A549 (cell line): ENCODE measurements at regions not wholly inside any gene's neighbourhood (a gene's known extent, or its start where the extent isn't known, plus 50 kb on each side); places are given as distances from the start of the nearest gene placed in this dataset.

Experiments
- ATAC-seq, 2 experiments: fragments of 200-7000 bp in 1 of 2; fragments of >200 bp in 1 of 2; cut with Nextera tagmentation in 1 of 2; cut with Tn5 transposase in 1 of 2; 3 replicates each; pipeline versions ENCODE4 v1.8.0 to v1.9.1; 2018 to 2020; ENCODE audit warnings: mild to moderate bottlenecking in 1 of 2, moderate library complexity in 1 of 2
- CTCF ChIA-PET: fragments of 300-600 bp; sonication (Branson Sonifier 250); formaldehyde crosslinking; extraction: SDS; loops from one replicate; lab custom pipeline; 2021; ENCODE audit warnings: antibody characterized with exemption, inconsistent platforms; lab: Yijun Ruan, JAX
- POLR2A ChIA-PET: fragments of 350-600 bp; formaldehyde crosslinking; extraction: SDS; loops from one replicate; lab custom pipeline; 2021; ENCODE audit warnings: antibody characterized with exemption, inconsistent platforms; lab: Yijun Ruan, JAX
- DNase-seq, 2 experiments: peaks; one replicate each; pipeline versions ENCODE4 v3.0.0 to v3.0.0-alpha.2; 2011 to 2016; ENCODE audit warnings: low read depth in 1 of 2, low spot score in 1 of 2
- FAIRE-seq: peaks from 2 replicates; lab custom pipeline; 2011; peaks lifted over from hg19 to GRCh38; lab: Jason Lieb, UNC
- H3K27ac ChIP-seq, 2 experiments: fragments of >200 bp; sonication (Bioruptor Twin); formaldehyde crosslinking; 3 replicates each; pipeline ENCODE4 v1.5.1; 2016 to 2017
- H3K4me1 ChIP-seq: fragments of >200 bp; sonication (Bioruptor Twin); formaldehyde crosslinking; 3 replicates; pipeline ENCODE4 v1.6.1; 2016
- H3K4me2 ChIP-seq: fragments of >200 bp; sonication (Bioruptor Twin); formaldehyde crosslinking; 3 replicates; pipeline ENCODE4 v1.6.1; 2016
- H3K4me3 ChIP-seq: fragments of >200 bp; sonication (Bioruptor Twin); formaldehyde crosslinking; 3 replicates; pipeline ENCODE4 v1.5.1; 2016
- H3K9me3 ChIP-seq: fragments of >200 bp; sonication (Bioruptor Twin); formaldehyde crosslinking; 3 replicates; pipeline ENCODE4 v1.6.1; 2016
- ATOH8 ChIP-seq: fragments of 250-450 bp; sonication (Bioruptor Pico); IDR thresholded peaks from 2 replicates; pipeline ENCODE4 v1.5.0; 2020; ENCODE audit warnings: low read depth, mild to moderate bottlenecking, moderate library complexity
- CHD4 ChIP-seq: fragments of 200-600 bp; sonication (generic); IDR thresholded peaks from 2 replicates; pipeline ENCODE4 v1.6.1; 2016; ENCODE audit warnings: antibody characterized with exemption, mild to moderate bottlenecking, borderline replicate concordance
- ELK1 ChIP-seq: fragments of 150-350 bp; IDR thresholded peaks from 2 replicates; pipeline ENCODE4 v1.6.1; 2014; ENCODE audit warnings: low read depth, mild to moderate bottlenecking, low read length
- EP300 ChIP-seq, 2 experiments: fragments of >200 bp; sonication (Bioruptor Twin); formaldehyde crosslinking; IDR thresholded peaks; 2 replicates in 1 of 2; 3 replicates in 1 of 2; pipeline ENCODE4 v1.6.1; 2016 to 2017
- FOSL2 ChIP-seq, 2 experiments: fragments of 450-650 bp in 1 of 2; fragments of >200 bp in 1 of 2; sonication (Bioruptor Twin) in 1 of 2; formaldehyde crosslinking; IDR thresholded peaks; 2 replicates each; pipeline versions ENCODE4 v1.5.0 to v1.6.1; 2016 to 2020; ENCODE audit warnings: mild to moderate bottlenecking in 1 of 2, moderate library complexity in 1 of 2
- GATA3 ChIP-seq: IDR thresholded peaks from 2 replicates; pipeline ENCODE4 v1.6.1; 2012; ENCODE audit warnings: borderline replicate concordance
- HDAC2 ChIP-seq: fragments of 200-600 bp; sonication (generic); IDR thresholded peaks from 2 replicates; pipeline ENCODE4 v1.6.1; 2016
- HES2 ChIP-seq: fragments of >200 bp; sonication (Bioruptor Twin); formaldehyde crosslinking; IDR thresholded peaks from 2 replicates; pipeline ENCODE4 v1.6.1; 2016
- HEYL ChIP-seq: fragments of 250-450 bp; sonication (Bioruptor Pico); IDR thresholded peaks from 2 replicates; pipeline ENCODE4 v1.8.0; 2021; ENCODE audit warnings: mild to moderate bottlenecking, moderate library complexity
- HMGXB4 ChIP-seq: fragments of 250-450 bp; sonication (Bioruptor Pico); IDR thresholded peaks from 2 replicates; pipeline ENCODE4 v1.5.0; 2021; ENCODE audit warnings: mild to moderate bottlenecking, moderate library complexity, borderline replicate concordance
- HOXB13 ChIP-seq: fragments of 250-450 bp; sonication (Bioruptor Pico); IDR thresholded peaks from 2 replicates; pipeline ENCODE4 v1.5.0; 2020; ENCODE audit warnings: low read depth, mild to moderate bottlenecking, moderate library complexity
- HOXB5 ChIP-seq: fragments of 250-450 bp; sonication (Bioruptor Pico); IDR thresholded peaks from 2 replicates; pipeline ENCODE4 v1.5.0; 2020; ENCODE audit warnings: mild to moderate bottlenecking, moderate library complexity
- JUN ChIP-seq, 2 experiments: fragments of >200 bp; sonication (Bioruptor Twin); formaldehyde crosslinking; IDR thresholded peaks; 2 replicates in 1 of 2; 3 replicates in 1 of 2; pipeline ENCODE4 v1.6.1; 2016 to 2017
- KDM1A ChIP-seq: fragments of 200-600 bp; sonication (generic); IDR thresholded peaks from 2 replicates; pipeline ENCODE4 v1.6.1; 2016; ENCODE audit warnings: low read depth, mild to moderate bottlenecking
- KDM5A ChIP-seq: fragments of 200-600 bp; sonication (generic); IDR thresholded peaks from 2 replicates; pipeline ENCODE4 v1.6.1; 2016; ENCODE audit warnings: antibody characterized with exemption, mild to moderate bottlenecking
- MAX ChIP-seq: IDR thresholded peaks from 2 replicates; pipeline ENCODE4 v1.6.1; 2012
- MAZ ChIP-seq: fragments of 150-350 bp; IDR thresholded peaks from 2 replicates; pipeline ENCODE4 v1.6.1; 2014; ENCODE audit warnings: antibody characterized with exemption, low read depth, low read length, borderline replicate concordance
- MYC ChIP-seq: IDR thresholded peaks from 2 replicates; pipeline ENCODE4 v1.6.1; 2012; ENCODE audit warnings: mild to moderate bottlenecking, inconsistent platforms, low read length, improper control_type of control experiment, borderline replicate concordance
- PBX3 ChIP-seq: IDR thresholded peaks from 2 replicates; pipeline ENCODE4 v1.6.1; 2012
- PHF8 ChIP-seq: fragments of 200-600 bp; sonication (generic); IDR thresholded peaks from 2 replicates; pipeline ENCODE4 v1.6.1; 2016; ENCODE audit warnings: low read depth, mild to moderate bottlenecking, antibody characterized with exemption, moderate library complexity, borderline replicate concordance
- POLR2AphosphoS2 ChIP-seq: conservative IDR thresholded peaks from 2 replicates; pipeline ENCODE4 v1.6.1; 2012; ENCODE audit warnings: low read length, improper control_type of control experiment, inconsistent platforms
- RARB ChIP-seq: fragments of 250-450 bp; sonication (Bioruptor Pico); IDR thresholded peaks from 2 replicates; pipeline ENCODE4 v1.8.0; 2021; ENCODE audit warnings: mild to moderate bottlenecking, moderate library complexity
- REST ChIP-seq: fragments of 200-600 bp; sonication (generic); IDR thresholded peaks from 2 replicates; pipeline ENCODE4 v1.6.1; 2016; ENCODE audit warnings: antibody characterized with exemption, mild to moderate bottlenecking, moderate library complexity
- RFX5 ChIP-seq: fragments of 450-650 bp; IDR thresholded peaks from 2 replicates; pipeline ENCODE4 v1.7.1; 2014; ENCODE audit warnings: antibody characterized with exemption, mild to moderate bottlenecking, moderate library complexity
- ZSCAN20 ChIP-seq: fragments of 250-450 bp; sonication (Bioruptor Pico); IDR thresholded peaks from 2 replicates; pipeline ENCODE4 v1.8.0; 2022; ENCODE audit warnings: mild to moderate bottlenecking, moderate library complexity
- WGBS: methylation state at CpG from one replicate; pipeline ENCODE4 v1.1.6; 2017; ENCODE audit errors: missing lambda C conversion rate; 5-methylcytosine and 5-hydroxymethylcytosine counted together

GRCh38 chrX:85569686-85570085 is 190.2 kb upstream of the POF1B start:
- FAIRE-seq (no peak), ATAC-seq (no peak), DNase-seq (no peak)
- no peaks in the 10 kb centered on the region for H3K4me1 ChIP-seq
- TF ChIP-seq MAX (no peak), REST (no peak), MYC (no peak), EP300 (IDR thresholded peaks at IDR 0.05) (no peak), HDAC2 (no peak), HMGXB4 (CRISPR knock-in tag) (no peak), POLR2AphosphoS2 (no peak), HOXB5 (no peak), GATA3 (no peak), KDM1A (no peak), ELK1 (no peak), JUN (IDR thresholded peaks at IDR 0.05) (no peak), PBX3 (no peak), RARB (CRISPR knock-in tag) (no peak), FOSL2 (IDR thresholded peaks at IDR 0.05) (no peak), FOSL2 (CRISPR knock-in tag; IDR thresholded peaks at IDR 0.05) (no peak), HEYL (CRISPR knock-in tag) (no peak), CHD4 (no peak)
- no peak overlapping the region for H3K4me3 ChIP-seq
- no peak overlapping the region for H3K27ac ChIP-seq
- CTCF ChIA-PET = no interaction called here
- 9% methylated on average over 4 of the region's 4 CpGs for WGBS
- no peak overlapping the region for H3K4me2 ChIP-seq
- POLR2A ChIA-PET = no interaction called here
- H3K9me3 ChIP-seq = no peaks in the 10 kb centered on the region

GRCh38 chrX:85569096-85569495 is 189.6 kb upstream of the POF1B start:
- DNase-seq (no peak), ATAC-seq (no peak), FAIRE-seq (no peak)
- H3K4me3 ChIP-seq = no peak overlapping the region
- no peaks in the 10 kb centered on the region for H3K9me3 ChIP-seq
- H3K4me1 ChIP-seq = no peaks in the 10 kb centered on the region
- H3K27ac ChIP-seq = no peak overlapping the region
- ChIA-PET CTCF (no interaction called here), POLR2A (no interaction called here)
- WGBS = 11% methylated on average over 1 of the region's 1 CpG
- H3K4me2 ChIP-seq = no peak overlapping the region
- TF ChIP-seq RFX5 (no peak), ATOH8 (CRISPR knock-in tag) (no peak), HOXB13 (no peak), GATA3 (no peak), ZSCAN20 (CRISPR knock-in tag) (no peak), PHF8 (no peak), MYC (no peak), HES2 (no peak), EP300 (IDR thresholded peaks at IDR 0.05) (no peak), KDM5A (no peak), ELK1 (no peak), MAZ (no peak)
